ENCODE measurements at regions not wholly inside any gene's neighbourhood (a gene's known extent, or its start where the extent isn't known, plus 50 kb on each side); places are given as distances from the start of the nearest gene placed in this dataset.
A peak's percentile ranks its signal among the peaks of the same experiment; 100 is the strongest.
"Not testable (repeated sequence)": the region's sequence is repeated elsewhere in the genome, so short reads cannot be mapped to it uniquely, and the experiment has no call there.

DNA sequence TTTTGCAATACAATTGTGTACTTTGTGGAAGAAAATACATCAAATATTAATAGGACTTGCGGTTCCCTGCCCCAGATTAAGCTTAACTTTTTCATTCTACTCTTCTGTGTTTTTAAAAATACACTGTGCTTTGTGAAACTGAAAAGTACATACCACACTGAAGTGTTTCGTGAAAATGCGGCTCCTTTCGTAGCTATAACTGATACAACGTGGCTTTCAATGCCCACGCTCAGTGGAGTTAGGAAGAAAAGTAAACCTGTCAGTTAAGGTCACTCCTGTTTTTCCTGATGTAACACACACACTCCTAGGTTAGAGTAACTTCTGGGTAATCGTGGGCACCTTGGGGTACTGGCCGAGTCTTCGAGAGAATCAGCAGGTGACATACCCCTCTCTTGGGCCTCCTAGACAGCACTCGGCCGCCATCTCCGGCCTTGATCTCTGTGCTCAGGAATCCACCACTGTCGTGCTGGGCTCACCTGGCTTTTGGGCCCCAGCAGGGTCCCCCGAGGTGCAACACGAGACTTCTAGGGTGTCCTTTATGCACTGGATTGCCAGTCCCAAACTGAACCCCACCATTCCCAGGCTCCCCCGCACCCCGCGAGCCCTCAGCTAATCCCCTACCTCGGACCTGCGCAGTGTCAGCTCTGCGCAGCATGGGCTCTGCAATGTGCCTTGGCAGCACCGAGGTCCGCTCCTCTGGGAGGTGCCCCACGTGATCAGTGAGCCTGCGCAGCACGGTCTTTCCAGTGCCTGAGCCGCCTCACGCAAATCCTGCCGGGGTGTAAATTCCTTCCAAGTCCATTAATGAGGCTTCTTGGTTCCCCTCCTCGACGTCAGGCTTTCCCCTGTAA, 162.6 kb upstream of the INTU start:
- no peak for DNase-seq (ENCODE audit: low spot score)

DNA sequence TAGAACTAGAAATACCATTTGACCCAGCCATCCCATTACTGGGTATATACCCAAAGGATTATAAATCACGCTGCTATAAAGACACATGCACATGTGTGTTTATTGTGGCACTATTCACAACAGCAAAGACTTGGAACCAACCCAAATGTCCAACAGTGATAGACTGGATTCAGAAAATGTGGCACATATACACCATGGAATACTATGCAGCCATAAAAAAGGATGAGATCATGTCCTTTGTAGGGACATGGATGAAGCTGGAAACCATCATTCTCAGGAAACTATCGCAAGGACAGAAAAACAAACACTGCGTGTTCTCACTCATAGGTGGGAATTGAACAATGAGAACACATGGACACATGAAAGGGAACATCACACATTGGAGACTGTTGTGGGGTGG, 154.5 kb upstream of the INTU start:
- not testable (repeated sequence) for DNase-seq (ENCODE audit: low spot score)

DNA sequence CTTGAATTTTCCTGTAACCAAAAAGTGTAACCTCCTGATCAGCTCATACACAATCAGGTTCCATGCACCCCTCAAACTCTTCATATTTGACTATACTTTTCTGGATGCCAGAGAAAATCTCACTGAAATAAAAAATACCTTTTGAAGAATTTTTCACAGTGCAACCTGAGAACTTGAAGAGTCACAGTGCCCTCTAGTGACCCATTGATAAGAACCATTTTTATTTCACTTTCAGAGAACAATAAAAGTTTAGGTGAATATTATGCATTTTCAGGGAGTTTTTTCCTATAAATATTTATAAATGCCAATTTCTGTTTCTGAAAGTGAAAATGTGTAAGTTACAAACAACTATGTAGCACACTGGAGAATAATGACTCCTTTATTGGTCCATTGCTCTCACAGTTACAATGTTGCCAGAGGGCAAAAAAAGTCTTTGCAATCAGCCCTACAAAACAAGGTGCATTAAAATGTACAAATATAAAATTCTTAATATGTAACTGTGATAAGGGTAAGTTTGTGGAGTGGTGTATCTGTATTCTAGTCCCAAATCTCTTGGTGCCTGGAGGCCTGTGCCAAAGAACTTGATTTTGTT, 153.6 kb upstream of the INTU start:
- peak; percentile 19 for DNase-seq (ENCODE audit: low spot score)

DNA sequence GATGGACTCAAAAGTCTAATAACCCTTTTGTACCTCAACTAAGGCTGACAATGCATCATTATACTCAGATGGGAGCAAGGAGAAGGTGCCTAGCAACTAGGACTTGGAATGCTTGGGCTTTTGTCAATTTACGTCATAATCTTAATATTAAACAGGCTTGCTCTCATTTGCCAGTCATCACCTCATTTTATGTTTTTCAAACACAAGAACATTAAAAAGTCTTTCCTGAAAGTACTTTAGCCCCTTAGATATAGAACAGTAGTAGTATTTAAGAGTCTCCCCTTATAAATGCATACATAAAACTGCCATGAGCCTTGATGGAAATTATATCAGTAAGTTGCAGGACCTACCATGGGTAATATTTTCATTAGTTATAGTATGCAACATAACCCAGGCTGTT, 150.7 kb upstream of the INTU start:
- DNase-seq (ENCODE audit: low spot score): no peak

DNA sequence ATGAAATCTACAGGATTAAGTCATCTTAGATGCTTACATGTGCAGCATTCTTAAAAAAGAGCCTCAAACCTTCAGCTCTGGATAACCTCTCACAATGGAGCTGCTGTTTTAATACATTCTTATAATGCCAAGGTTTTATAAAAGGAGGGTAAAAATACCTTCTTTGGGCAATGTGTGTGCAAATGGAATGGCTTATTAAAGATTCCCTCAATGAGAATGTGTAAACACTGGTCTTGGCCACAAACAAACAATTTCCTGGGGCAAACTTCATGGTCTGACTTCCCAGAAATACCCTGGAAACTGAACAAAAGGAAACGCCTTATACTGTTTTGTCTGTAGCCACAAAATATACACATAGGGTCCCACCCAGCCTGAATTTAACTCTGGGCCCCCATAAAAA, 148.6 kb upstream of the INTU start:
- DNase-seq (ENCODE audit: low spot score): no peak

DNA sequence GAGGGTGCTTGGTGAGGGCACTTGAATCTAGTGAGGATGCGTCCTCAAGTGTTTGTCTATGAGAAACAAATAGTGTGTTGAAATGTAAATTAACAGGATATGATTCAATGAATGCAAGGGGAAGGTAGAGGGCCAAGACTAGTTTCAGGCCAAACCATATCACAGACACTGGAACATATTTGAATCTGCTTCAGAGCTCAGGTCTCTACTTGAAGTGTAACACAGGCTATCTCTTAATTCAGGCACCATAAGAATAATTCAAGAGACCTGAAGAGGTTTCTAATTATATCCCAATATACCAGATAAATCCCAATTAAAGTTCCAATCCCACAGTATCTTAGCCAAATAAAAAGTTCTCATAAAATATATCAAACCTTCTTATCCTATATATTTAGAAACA, 146.5 kb upstream of the INTU start:
- no peak for DNase-seq (ENCODE audit: low spot score)

DNA sequence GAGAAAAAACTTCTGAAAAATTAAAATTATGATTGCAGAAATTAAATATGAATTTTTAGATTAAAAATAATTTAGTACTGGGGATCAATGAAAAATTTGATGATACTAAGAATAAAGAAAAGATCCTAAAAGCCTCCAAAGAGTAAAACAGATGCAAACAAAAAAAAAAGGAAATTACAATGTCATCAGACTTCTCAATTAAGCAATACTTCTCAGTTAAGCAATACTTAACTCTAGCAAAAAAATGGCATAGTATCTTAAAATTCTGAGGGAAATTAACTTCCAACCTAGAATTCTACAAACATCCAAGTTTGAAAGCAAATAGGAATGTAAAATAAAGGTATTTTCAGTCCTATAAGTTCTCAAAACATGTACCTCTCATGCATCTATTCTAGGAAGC, 141.2 kb upstream of the INTU start:
- no peak for DNase-seq (ENCODE audit: low spot score)

DNA sequence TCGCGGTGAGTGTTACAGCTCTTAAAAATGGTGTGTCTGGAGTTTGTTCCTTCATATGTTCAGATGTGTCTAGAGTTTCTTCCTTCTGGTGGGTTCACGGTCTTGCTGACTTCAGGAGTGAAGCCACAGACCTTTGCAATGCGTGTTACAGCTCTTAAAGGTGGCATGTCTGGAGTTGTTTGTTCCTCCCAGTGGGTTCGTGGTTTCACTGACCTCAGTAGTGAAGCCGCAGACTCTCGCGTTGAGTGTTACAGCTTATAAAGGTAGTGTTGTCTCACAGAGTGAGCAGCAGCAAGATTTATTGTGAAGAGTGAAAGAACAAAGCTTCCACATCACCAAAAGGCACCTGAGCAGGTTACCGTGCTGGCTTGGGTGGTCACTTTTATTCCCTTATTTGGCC, 135.9 kb upstream of the INTU start:
- DNase-seq (ENCODE audit: low spot score): not testable (repeated sequence)

DNA sequence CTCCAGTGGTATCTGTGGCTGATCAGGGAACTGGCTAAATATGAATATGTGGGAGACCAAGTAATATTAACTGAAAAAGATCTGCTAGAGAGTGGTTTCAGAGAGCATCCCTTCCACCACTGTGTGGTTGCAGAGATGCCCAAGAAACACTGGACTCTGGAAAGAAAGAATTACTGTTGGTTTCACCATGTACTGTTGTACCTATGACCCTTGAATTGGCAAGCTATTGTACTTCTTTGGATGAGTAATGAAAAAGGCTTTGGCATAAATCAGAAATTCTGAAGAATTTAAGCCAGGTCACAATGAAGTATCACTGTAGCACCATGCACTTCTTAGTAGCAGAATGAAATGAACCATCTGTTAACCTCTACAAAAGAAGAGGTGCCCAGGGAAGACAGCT, 134.4 kb upstream of the INTU start:
- no peak for DNase-seq (ENCODE audit: low spot score)

DNA sequence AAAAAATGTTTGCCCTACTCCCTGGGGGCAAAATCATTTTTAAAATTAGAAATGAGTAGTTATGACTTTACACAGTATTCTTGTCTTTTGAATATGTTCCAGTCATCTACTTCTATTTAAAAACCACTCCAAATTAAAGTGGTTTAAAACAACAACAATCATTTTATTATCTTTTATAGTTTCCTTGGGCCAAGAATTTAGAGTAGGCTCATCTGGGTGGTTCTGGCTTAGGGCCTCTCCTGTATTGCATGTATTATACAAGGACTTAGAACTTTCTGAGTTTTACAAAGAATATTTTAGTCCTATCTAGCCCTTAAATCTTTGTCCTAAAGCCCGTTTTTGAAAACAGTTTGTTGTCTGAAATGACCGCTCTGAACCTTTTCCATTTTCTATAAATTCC, 132.5 kb upstream of the INTU start:
- no peak for DNase-seq (ENCODE audit: low spot score)

DNA sequence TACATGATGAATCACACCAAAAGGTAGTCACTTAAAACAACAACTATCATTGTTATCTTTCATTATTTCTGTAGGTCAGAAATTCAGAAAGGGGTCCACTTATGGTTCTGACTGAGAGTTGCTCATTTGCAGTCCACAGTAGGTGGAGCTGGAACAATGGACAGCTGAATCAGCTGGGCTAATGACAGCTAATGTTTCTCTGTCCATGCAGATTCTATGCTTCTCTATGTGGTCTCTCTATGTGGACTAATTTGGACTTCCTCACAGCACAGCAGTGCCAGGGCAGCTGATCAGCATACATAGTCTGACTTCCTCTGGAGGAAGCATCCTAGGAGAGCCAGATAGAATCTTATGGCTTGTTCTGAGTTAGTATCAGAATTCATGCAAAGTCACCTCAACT, 131.7 kb upstream of the INTU start:
- no peak for DNase-seq (ENCODE audit: low spot score)

DNA sequence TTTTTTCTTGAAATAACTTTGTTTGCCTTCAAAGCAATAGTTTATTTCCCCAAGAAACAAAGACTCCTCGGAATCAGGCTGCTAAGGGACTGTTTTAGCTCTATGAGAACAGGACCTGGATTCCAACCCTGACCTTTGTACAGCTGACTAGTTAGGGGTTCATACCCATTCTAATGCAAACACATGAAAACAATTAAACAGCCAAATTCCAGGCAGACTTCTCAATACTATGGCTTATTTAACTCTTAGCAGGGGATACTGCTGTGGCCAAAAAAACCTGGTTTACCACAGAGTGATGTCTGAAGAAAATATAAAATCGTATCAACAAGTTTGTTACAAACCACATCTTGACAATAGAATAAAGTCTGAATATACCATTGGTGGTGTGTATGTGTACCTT, 129.6 kb upstream of the INTU start:
- DNase-seq (ENCODE audit: low spot score): no peak

DNA sequence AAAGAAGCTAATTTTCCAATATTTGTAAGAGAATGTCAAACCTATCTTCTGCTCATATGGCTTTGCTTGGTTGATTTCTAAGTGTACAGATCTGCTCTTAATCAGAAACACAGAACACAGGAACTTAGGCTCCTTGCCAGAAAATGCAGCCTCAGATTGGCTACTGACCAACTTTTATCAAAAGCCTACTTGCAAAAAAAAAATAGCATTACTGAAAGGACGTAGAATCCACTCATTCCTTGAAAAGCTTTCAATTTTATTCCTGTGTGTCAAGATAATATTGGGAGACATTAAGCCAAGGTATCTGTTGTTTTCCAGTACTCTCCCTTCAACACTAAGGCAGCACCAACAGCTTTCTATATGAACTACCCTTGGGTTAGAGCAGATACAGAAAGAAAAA, 127.6 kb upstream of the INTU start:
- peak; percentile 6 for DNase-seq (ENCODE audit: low spot score)

DNA sequence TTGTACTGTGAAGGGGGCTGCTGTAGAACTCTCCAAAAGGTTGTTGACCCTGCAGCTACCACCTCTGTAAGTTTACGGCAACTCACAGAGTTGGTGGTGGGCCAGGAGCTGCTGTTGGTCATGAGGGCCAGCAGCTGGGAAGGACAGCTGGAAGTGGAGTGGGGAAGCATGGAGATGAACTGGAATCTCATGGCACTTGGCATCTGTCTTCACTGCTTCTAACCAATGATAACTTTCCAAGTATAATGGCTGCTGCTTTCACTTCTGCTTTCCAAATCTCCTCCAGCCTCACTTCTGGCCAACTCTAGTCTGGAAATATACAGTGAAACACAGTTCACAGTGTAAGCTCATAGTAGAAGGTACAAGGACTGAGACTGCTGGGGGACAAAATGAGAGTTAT, 126.5 kb upstream of the INTU start:
- no peak for DNase-seq (ENCODE audit: low spot score)

DNA sequence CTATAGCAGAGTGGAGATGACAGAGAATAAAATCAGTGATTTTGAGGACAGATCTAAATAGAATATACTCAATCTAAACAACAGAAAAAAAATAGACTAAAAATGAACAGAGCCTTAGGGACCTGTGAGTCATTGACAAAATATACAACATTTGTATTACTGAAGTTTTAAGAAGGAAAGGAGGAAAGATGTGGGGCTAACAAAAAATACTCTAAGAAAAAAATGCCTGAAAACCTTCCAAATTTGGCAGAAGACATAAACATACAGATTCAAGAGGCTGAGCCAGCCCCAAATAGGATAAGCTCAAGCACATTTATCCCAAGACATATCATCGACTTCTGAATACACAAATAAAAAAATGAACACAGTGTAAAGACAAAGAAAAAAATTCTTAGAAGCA, 123.6 kb upstream of the INTU start:
- DNase-seq (ENCODE audit: low spot score): no peak

DNA sequence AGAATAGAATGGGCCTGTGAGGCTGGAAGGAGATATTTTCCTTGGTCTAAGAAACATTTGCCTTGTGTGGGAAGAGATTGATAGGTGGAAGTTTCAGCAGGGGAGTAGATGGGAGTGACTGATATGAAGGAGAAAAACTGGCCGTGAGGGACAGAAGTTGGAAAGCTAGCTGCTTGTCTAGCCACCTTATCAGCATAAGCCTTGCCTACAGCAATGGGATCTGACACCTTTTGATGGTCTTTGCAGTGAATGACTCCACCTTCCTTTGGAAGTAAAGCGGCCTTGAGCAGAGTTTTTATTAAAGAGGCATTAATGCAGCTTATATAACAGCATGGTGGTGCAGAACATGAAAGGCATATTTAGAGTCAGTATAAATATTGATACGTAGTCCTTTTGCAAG, 120.1 kb upstream of the INTU start:
- DNase-seq (ENCODE audit: low spot score): not testable (repeated sequence)

DNA sequence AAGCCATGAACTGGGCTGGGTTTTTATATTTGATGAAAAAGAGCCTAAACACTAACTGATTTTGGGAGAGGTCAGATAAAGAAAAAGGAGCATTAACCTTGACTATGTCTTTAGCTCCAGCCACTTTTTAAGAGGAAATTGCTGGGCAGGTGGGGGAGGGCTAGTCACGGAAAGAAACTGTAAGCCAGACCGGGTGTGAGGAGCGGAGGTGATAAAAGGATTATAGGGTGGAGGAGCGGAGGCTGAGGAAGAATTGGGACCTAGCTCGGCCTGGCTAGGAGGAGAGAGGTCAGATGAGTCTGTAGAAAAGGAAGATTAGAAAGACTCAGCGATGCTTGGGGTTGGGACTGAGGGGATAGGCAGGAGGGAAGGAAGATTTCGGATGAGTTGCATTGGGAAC, 117.5 kb upstream of the INTU start:
- not testable (repeated sequence) for DNase-seq (ENCODE audit: low spot score)

DNA sequence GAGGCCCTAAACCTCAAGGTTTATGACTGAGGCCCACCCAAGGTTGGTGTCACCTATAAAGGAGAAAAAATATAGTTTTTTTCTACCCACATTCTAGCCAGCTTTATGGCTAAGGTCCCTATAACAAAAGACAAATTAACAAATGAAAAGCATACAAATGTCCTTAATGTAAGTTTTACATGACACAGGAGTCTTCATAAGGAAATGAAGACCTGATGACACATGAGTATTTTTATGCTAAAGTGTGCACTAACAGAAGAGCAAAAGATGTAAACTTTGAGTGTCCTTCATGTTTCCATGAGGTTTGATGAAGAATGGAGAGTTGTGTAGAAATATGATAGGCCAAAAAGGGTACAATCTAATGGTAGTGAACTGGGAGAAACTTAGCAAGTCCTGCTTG, 114.7 kb upstream of the INTU start:
- no peak for DNase-seq (ENCODE audit: low spot score)

DNA sequence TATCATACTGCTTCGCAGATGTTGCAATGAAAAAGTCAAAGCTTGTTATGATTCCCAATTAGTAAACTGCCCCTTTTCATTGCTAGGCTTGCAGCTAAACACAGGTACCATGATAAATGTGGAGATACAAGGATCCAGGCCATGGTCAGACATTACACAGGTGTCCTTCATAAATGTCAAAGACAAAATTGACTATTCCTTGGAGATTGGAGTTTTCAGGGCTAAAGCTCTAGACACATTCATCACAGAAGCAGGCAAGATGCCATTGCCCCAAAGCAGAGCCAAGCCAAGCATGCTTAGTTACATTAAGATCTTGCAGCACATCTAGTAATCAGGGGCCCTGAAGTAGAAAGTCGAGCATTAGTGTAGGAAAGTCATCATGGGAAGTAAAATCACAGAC, 111.3 kb upstream of the INTU start:
- no peak for DNase-seq (ENCODE audit: low spot score)

DNA sequence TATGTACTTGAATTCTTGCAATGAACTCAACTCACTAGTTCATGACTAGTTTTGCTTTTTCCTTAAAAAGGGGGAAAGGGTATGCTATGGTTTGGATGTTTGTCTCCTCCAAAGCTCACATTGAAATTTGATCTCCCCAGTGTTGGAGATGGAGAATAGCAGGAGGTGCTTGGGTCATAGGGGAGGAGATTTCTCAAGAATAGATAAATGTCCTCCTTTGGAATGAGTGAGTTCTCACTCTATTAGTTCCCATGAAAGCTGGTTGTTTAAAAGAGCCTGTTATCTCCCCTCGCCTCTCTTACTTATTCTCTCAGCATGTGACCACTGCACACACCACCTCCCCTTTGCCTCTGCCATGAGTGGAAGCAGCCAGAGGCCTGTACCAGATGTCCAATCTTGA, 109.4 kb upstream of the INTU start:
- DNase-seq (ENCODE audit: low spot score): no peak

DNA sequence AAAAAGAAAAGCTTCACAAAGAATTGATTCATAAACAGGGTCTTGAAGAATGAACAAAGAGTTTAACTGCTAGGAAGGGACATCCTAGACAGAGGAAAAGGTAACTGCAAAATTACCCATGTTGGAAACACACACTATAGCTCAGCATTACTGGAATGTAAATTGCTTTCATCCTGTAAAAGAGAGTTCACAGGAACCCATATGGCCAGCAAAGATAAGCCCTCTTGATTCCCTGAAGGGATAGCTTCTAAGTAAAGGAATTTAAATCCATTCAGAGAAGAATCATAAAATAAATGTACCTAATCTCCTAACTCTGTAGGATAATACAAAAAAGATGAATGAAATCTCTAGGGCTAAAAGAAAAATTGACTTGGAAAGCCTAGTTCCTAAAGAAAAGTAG, 107.1 kb upstream of the INTU start:
- no peak for DNase-seq (ENCODE audit: low spot score)

DNA sequence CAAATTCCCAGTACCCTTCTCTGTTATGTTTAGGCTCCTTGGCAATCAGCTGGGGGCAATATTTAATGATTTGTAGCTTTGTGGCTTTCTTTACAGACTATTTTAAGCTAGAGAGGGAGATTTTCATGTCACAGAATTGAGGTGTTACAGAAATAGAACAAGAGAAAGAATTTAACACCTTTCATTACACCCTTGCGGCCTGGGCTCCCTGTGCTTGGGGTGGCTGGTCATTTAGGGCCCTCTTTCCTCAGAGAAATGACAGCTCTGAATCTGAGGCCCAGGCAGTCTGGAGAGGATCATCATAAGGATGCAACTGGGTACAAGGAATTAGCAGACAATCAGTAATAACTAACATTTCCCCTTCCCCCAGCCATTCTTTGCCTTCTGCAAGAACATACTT, 104.5 kb upstream of the INTU start:
- DNase-seq (ENCODE audit: low spot score): no peak

DNA sequence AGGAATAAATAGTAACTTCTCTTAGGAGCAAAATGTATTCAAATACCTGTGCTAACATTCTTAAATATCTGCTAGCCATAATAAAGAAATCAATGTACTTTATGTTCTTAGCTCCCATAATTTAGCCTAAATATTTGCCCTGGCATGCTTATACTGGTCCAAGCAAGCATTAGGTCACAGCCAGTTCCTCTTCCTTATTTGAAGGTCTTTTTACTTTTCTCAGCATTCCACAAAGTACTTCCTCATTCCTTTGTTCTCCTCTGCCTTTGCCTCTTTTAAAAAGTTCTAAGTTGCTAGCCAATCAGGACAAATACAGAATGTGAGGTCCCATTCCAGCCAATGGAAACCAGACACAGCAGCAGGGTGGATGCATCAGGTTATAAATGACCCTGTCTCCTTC, 102.9 kb upstream of the INTU start:
- DNase-seq (ENCODE audit: low spot score): not testable (repeated sequence)

Measured in AG08395 (cell line).